Breast epithelium (tissue), 3 donors: ENCODE measurements at regions not wholly inside any gene's neighbourhood (a gene's known extent, or its start where the extent isn't known, plus 50 kb on each side); places are given as distances from the start of the nearest gene placed in this dataset.

Source experiments
- POLR2A ChIP-seq: fragments of 450-650 bp; IDR thresholded peaks from one replicate; pipeline ENCODE4 v1.6.1; 2016; ENCODE audit warnings: antibody characterized with exemption, mild to moderate bottlenecking, moderate library complexity
- POLR2AphosphoS5 ChIP-seq, 3 donors: sonication (generic); formaldehyde crosslinking; IDR thresholded peaks; one replicate each; pipeline ENCODE4 v1.6.1; 2017; ENCODE audit warnings: antibody characterized with exemption in 3 of 3
- TF ChIP-seq, protein P1 (sequence below), 3 donors: fragments of 450-650 bp; IDR thresholded peaks; one replicate each; pipeline ENCODE4 v1.5.1; 2016 to 2017; ENCODE audit warnings: antibody characterized with exemption in 3 of 3, mild to moderate bottlenecking in 3 of 3, moderate library complexity in 3 of 3

- TF ChIP-seq, protein P1, sequence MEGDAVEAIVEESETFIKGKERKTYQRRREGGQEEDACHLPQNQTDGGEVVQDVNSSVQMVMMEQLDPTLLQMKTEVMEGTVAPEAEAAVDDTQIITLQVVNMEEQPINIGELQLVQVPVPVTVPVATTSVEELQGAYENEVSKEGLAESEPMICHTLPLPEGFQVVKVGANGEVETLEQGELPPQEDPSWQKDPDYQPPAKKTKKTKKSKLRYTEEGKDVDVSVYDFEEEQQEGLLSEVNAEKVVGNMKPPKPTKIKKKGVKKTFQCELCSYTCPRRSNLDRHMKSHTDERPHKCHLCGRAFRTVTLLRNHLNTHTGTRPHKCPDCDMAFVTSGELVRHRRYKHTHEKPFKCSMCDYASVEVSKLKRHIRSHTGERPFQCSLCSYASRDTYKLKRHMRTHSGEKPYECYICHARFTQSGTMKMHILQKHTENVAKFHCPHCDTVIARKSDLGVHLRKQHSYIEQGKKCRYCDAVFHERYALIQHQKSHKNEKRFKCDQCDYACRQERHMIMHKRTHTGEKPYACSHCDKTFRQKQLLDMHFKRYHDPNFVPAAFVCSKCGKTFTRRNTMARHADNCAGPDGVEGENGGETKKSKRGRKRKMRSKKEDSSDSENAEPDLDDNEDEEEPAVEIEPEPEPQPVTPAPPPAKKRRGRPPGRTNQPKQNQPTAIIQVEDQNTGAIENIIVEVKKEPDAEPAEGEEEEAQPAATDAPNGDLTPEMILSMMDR (IDR thresholded peaks at IDR 0.05), result no peak
- TF ChIP-seq POLR2A, result no peak
- no peak for TF ChIP-seq POLR2AphosphoS5 (IDR thresholded peaks at IDR 0.05)
Observed at GRCh38 chr2:180787330-180787729, 193.1 kb upstream of the UBE2E3 start.
